Choroid plexus epithelial cell (primary cell): ENCODE measurements at regions not wholly inside any gene's neighbourhood (a gene's known extent, or its start where the extent isn't known, plus 50 kb on each side); places are given as distances from the start of the nearest gene placed in this dataset.

Experiments used
- DNase-seq: peaks from one replicate; pipeline ENCODE4 v3.0.0-alpha.2; 2010; ENCODE audit warnings: low read depth
- H3K4me3 ChIP-seq: 2 replicates; pipeline ENCODE4 v1.5.1; 2011; ENCODE audit warnings: low read depth, mild to moderate bottlenecking, control low read depth, low read length, moderate library complexity
- CTCF ChIP-seq: conservative IDR thresholded peaks from 2 replicates; pipeline ENCODE4 v1.5.1; 2011; ENCODE audit warnings: low read depth, mild to moderate bottlenecking, control low read depth, inconsistent platforms, low read length, moderate library complexity

GRCh38 chr12:4849795-4850345 is 59.8 kb upstream of the KCNA1 start:
- DNase-seq, result no peak
- H3K4me3 ChIP-seq, result no peak overlapping the region
- TF ChIP-seq CTCF, result no peak

- no peak for TF ChIP-seq CTCF
- DNase-seq, result no peak
- H3K4me3 ChIP-seq, result no peak overlapping the region
Observed at GRCh38 chr12:4850857-4851380, 58.8 kb upstream of the KCNA1 start.

- H3K4me3 ChIP-seq, result no peak overlapping the region
- TF ChIP-seq CTCF, result no peak
- DNase-seq, result no peak
Observed at GRCh38 chr12:4852308-4852707, 57.4 kb upstream of the KCNA1 start.

GRCh38 chr12:4852911-4853310 is 56.8 kb upstream of the KCNA1 start:
- no peak overlapping the region for H3K4me3 ChIP-seq
- TF ChIP-seq CTCF, result no peak
- no peak for DNase-seq

- TF ChIP-seq CTCF, result peak; percentile 79
- no peak overlapping the region for H3K4me3 ChIP-seq
- peak; percentile 87 for DNase-seq
Observed at GRCh38 chr12:4855121-4855924, 54.4 kb upstream of the KCNA1 start.

GRCh38 chr12:4856596-4856995 is 53.1 kb upstream of the KCNA1 start:
- H3K4me3 ChIP-seq, result no peak overlapping the region
- DNase-seq, result no peak
- no peak for TF ChIP-seq CTCF
